GM06990 (cell line): ENCODE measurements at regions not wholly inside any gene's neighbourhood (a gene's known extent, or its start where the extent isn't known, plus 50 kb on each side); places are given as distances from the start of the nearest gene placed in this dataset.

Experiments
- DNase-seq: peaks from one replicate; pipeline ENCODE4 v3.0.0-alpha.2; 2011; ENCODE audit not compliant: insufficient read length; ENCODE audit errors: extremely low read depth
- H3K27me3 ChIP-seq: replicated peaks from 2 replicates; pipeline ENCODE4 v1.6.0; 2011; ENCODE audit warnings: low read length; ENCODE audit not compliant: control insufficient read depth, insufficient read depth
- H3K36me3 ChIP-seq: 2 replicates; pipeline ENCODE4 v1.5.1; 2011; ENCODE audit warnings: low read length; ENCODE audit not compliant: control insufficient read depth, insufficient read depth
- H3K4me3 ChIP-seq: replicated peaks from 2 replicates; pipeline ENCODE4 v1.5.1; 2011; ENCODE audit warnings: low read depth, mild to moderate bottlenecking, control low read depth, low read length
- CTCF ChIP-seq: IDR thresholded peaks from 2 replicates; pipeline ENCODE4 v1.5.1; 2011; ENCODE audit warnings: low read length, control low read depth, mild to moderate bottlenecking, inconsistent platforms; ENCODE audit not compliant: insufficient read depth, poor library complexity, severe bottlenecking

DNA sequence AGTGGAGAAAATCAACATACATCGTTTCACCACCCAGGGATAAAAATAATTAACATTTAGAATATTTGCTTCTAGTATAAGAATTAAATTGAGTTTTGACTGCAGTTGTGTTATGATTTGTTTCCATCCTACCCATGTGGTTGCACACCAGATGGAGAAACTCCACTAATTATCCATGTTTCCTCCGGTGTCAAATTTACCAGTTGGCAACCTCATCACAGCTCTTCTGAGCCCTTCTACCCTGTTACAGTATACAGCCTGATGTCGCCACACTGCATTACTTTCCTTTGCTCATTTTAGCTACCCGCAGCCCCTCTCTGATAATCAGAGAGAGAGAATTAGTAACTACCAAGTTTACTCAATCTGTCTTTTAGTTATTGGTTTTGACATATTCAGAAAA, 411.2 kb downstream of the DTHD1 start:
- TF ChIP-seq CTCF = no peak

DNA sequence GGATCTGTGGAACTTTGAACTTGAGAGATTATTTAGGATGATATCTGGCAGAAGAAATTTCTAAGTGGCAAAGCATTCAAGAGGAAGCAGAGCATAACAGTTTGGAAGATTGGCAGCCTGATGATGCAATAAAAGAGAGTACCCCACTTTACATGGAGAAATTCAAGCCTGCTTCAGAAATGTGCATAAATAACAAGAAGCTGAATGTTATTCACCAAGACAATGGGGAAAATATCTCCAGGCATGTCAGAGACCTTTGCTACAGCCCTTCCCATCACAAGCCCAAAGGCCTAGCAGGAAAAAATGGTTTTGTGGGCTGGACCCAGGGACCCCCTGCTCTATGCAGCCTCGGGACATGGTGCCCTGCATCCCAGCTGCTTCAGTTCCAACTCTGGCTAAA, 420.8 kb downstream of the DTHD1 start:
- Histone ChIP-seq H3K27me3 (no peaks in the 10 kb centered on the region), H3K36me3 (no peaks in the 10 kb centered on the region), H3K4me3 (no peak overlapping the region)
- no peak for DNase-seq
- no peak for TF ChIP-seq CTCF

More for the DNA sequence above, 411.2 kb downstream of the DTHD1 start:
- no peak for DNase-seq
- Histone ChIP-seq H3K27me3 (no peaks in the 10 kb centered on the region), H3K4me3 (no peak overlapping the region), H3K36me3 (no peaks in the 10 kb centered on the region)

DNA sequence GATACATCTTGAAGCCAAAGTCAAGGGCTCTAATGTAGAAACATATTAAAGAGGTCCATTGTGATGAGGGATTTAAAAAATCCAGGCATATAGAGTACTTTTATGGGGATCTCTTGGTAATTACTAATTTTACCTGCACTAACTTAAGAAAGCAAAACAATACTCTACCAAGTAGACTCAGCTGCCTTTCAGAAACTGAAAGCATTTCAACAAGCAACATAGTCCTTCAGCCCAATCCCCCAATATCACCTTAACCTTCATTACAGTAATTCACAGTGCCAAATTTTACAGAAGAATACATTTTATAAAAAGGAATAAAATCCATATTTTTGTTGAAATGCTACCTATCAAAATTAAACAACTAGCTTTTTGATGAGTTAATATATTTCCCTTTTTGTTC, 422.9 kb downstream of the DTHD1 start:
- Histone ChIP-seq H3K4me3 (no peak overlapping the region), H3K36me3 (no peaks in the 10 kb centered on the region), H3K27me3 (no peaks in the 10 kb centered on the region)
- no peak for DNase-seq
- no peak for TF ChIP-seq CTCF

GRCh38 chr4:36709991-36710390, 428.6 kb downstream of the DTHD1 start:
- H3K36me3 ChIP-seq = no peaks in the 10 kb centered on the region
- H3K27me3 ChIP-seq = no peaks in the 10 kb centered on the region
- no peak overlapping the region for H3K4me3 ChIP-seq
- TF ChIP-seq CTCF = no peak
- DNase-seq = no peak

GRCh38 chr4:36712013-36712412, 430.6 kb downstream of the DTHD1 start:
- Histone ChIP-seq H3K36me3 (no peaks in the 10 kb centered on the region), H3K4me3 (no peak overlapping the region), H3K27me3 (no peaks in the 10 kb centered on the region)
- no peak for DNase-seq
- TF ChIP-seq CTCF = no peak

DNA sequence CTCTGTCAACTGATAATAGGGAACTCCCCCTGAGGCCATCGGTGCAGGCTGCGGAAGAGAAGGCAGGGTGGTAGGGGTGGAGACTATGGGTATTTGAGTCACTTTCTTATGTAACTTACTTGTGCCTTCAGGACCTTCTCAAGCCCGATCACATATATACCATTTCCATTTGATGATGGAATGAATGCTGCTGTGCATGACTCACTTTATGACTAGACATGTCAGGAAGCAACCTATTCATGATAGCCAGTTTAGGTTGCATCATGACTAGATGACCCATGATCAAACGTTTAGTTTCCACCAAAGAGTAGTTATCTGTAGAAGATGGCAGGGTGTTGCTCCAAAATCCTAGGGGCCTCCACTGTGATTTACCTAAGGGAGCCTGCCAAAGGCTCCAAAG, 435.5 kb downstream of the DTHD1 start:
- no peak for TF ChIP-seq CTCF
- Histone ChIP-seq H3K36me3 (no peaks in the 10 kb centered on the region), H3K4me3 (no peak overlapping the region), H3K27me3 (no peaks in the 10 kb centered on the region)
- no peak for DNase-seq
